Breast epithelium (tissue), 4 donors: ENCODE measurements at regions not wholly inside any gene's neighbourhood (a gene's known extent, or its start where the extent isn't known, plus 50 kb on each side); places are given as distances from the start of the nearest gene placed in this dataset.

Experiments
- DNase-seq, 2 donors: peaks; one replicate each; pipeline ENCODE4 v3.0.0-alpha.2; 2019; ENCODE audit warnings: low spot score in 2 of 2
- H3K27ac ChIP-seq, 2 donors: fragments of 200-600 bp; sonication (generic) in 1 of 2; one replicate each; pipeline ENCODE4 v1.5.1; 2016 to 2019; ENCODE audit warnings: mild to moderate bottlenecking in 1 of 2
- H3K27me3 ChIP-seq, 2 donors: fragments of 200-600 bp; sonication (generic) in 1 of 2; one replicate each; pipeline versions ENCODE4 v1.5.1 to v1.6.0; 2017 to 2019; ENCODE audit warnings: control low read depth in 1 of 2, mild to moderate bottlenecking in 1 of 2
- H3K36me3 ChIP-seq: fragments of 200-600 bp; one replicate; pipeline ENCODE4 v1.5.1; 2019
- H3K4me1 ChIP-seq, 2 donors: fragments of 200-600 bp; sonication (generic); one replicate each; pipeline ENCODE4 v1.5.1; 2016 to 2019; ENCODE audit warnings: control low read depth in 1 of 2
- H3K4me3 ChIP-seq, 3 donors: fragments of 200-600 bp; sonication (generic); 1 replicate in 2 of 3; 2 replicates in 1 of 3; pipeline ENCODE4 v1.5.1; 2016 to 2019; ENCODE audit warnings: mild to moderate bottlenecking in 3 of 3, moderate library complexity in 2 of 3
- H3K9me3 ChIP-seq, 2 donors: fragments of 200-600 bp; sonication (generic) in 1 of 2; one replicate each; pipeline ENCODE4 v1.5.1; 2016 to 2019; ENCODE audit warnings: control low read depth in 1 of 2
- POLR2A ChIP-seq: fragments of 450-650 bp; IDR thresholded peaks from one replicate; pipeline ENCODE4 v1.6.1; 2016; ENCODE audit warnings: antibody characterized with exemption, mild to moderate bottlenecking, moderate library complexity
- POLR2AphosphoS5 ChIP-seq, 3 donors: sonication (generic); formaldehyde crosslinking; IDR thresholded peaks; one replicate each; pipeline ENCODE4 v1.6.1; 2017; ENCODE audit warnings: antibody characterized with exemption in 3 of 3
- intact Hi-C: fragments of 100-400 bp; cut with DNase I; formaldehyde crosslinking; loops from one replicate; pipeline ENCODE4 v1.15.1; 2023; ENCODE audit warnings: low total_unique reads
- TF ChIP-seq, protein P1 (sequence below), 3 donors: fragments of 450-650 bp; IDR thresholded peaks; one replicate each; pipeline ENCODE4 v1.5.1; 2016 to 2017; ENCODE audit warnings: antibody characterized with exemption in 3 of 3, mild to moderate bottlenecking in 3 of 3, moderate library complexity in 3 of 3

GRCh38 chr4:135065366-135065765 is 863.8 kb upstream of the PABPC4L start:
- TF ChIP-seq, protein P1, sequence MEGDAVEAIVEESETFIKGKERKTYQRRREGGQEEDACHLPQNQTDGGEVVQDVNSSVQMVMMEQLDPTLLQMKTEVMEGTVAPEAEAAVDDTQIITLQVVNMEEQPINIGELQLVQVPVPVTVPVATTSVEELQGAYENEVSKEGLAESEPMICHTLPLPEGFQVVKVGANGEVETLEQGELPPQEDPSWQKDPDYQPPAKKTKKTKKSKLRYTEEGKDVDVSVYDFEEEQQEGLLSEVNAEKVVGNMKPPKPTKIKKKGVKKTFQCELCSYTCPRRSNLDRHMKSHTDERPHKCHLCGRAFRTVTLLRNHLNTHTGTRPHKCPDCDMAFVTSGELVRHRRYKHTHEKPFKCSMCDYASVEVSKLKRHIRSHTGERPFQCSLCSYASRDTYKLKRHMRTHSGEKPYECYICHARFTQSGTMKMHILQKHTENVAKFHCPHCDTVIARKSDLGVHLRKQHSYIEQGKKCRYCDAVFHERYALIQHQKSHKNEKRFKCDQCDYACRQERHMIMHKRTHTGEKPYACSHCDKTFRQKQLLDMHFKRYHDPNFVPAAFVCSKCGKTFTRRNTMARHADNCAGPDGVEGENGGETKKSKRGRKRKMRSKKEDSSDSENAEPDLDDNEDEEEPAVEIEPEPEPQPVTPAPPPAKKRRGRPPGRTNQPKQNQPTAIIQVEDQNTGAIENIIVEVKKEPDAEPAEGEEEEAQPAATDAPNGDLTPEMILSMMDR (IDR thresholded peaks at IDR 0.05): no peak
- TF ChIP-seq POLR2A: no peak
- TF ChIP-seq POLR2AphosphoS5 (IDR thresholded peaks at IDR 0.05): no peak
- Histone ChIP-seq H3K36me3 (no peaks in the 10 kb centered on the region), H3K4me3 (no peak overlapping the region), H3K9me3 (no peaks in the 10 kb centered on the region), H3K27me3 (no peaks in the 10 kb centered on the region), H3K27ac (no peak overlapping the region), H3K4me1 (no peaks in the 10 kb centered on the region)
- intact Hi-C loops: no loop called here
- DNase-seq: no peak

- TF ChIP-seq, protein P1 (IDR thresholded peaks at IDR 0.05): no peak
- TF ChIP-seq POLR2A: no peak
- TF ChIP-seq POLR2AphosphoS5 (IDR thresholded peaks at IDR 0.05): no peak
- DNase-seq: no peak
Measured at GRCh38 chr4:135050086-135050717, 848.6 kb upstream of the PABPC4L start.

GRCh38 chr4:135032670-135033069 is 831.1 kb upstream of the PABPC4L start:
- no peaks in the 10 kb centered on the region for H3K4me1 ChIP-seq
- intact Hi-C loops: no loop called here
- H3K9me3 ChIP-seq: no peaks in the 10 kb centered on the region
- TF ChIP-seq, protein P1 (IDR thresholded peaks at IDR 0.05): no peak
- TF ChIP-seq POLR2AphosphoS5 (IDR thresholded peaks at IDR 0.05): no peak
- TF ChIP-seq POLR2A: no peak
- no peak overlapping the region for H3K4me3 ChIP-seq
- H3K36me3 ChIP-seq: peaks cover 2% of the 10 kb centered on the region
- no peak overlapping the region for H3K27ac ChIP-seq
- H3K27me3 ChIP-seq: no peaks in the 10 kb centered on the region
- no peak for DNase-seq

More at GRCh38 chr4:135050086-135050717, 848.6 kb upstream of the PABPC4L start:
- no peaks in the 10 kb centered on the region for H3K4me1 ChIP-seq
- H3K27ac ChIP-seq: no peak overlapping the region
- no peaks in the 10 kb centered on the region for H3K27me3 ChIP-seq
- intact Hi-C loops: no loop called here
- no peaks in the 10 kb centered on the region for H3K9me3 ChIP-seq
- H3K36me3 ChIP-seq: no peaks in the 10 kb centered on the region
- H3K4me3 ChIP-seq: no peak overlapping the region

DNA sequence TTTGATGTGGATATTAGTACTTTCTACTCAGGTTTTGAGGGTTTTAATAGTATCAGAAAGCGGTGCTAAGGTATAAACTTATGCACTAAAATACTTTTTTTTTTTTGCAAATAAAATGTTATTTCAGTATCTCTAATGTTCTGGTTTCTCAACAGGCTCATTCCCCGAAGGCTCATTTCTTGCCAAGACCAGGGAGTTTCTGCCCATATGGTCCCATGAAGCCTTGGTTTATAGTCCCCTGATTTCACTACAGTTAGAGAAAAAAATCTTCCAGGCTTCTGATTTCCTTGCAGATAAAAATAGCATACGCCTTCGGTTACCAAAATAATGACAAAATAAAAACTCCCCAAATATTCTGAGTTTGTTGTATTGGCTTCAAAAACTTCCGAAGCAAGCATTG is 814.2 kb upstream of the PABPC4L start:
- no peaks in the 10 kb centered on the region for H3K36me3 ChIP-seq
- no peak for DNase-seq
- H3K27ac ChIP-seq: no peak overlapping the region
- intact Hi-C loops: no loop called here
- peaks cover 0 to 11% of the 10 kb centered on the region in 2 donors for H3K9me3 ChIP-seq
- H3K4me1 ChIP-seq: no peaks in the 10 kb centered on the region
- no peak overlapping the region for H3K4me3 ChIP-seq
- no peaks in the 10 kb centered on the region for H3K27me3 ChIP-seq
- TF ChIP-seq POLR2A: no peak
- no peak for TF ChIP-seq POLR2AphosphoS5 (IDR thresholded peaks at IDR 0.05)
- TF ChIP-seq, protein P1 (IDR thresholded peaks at IDR 0.05): no peak

DNA sequence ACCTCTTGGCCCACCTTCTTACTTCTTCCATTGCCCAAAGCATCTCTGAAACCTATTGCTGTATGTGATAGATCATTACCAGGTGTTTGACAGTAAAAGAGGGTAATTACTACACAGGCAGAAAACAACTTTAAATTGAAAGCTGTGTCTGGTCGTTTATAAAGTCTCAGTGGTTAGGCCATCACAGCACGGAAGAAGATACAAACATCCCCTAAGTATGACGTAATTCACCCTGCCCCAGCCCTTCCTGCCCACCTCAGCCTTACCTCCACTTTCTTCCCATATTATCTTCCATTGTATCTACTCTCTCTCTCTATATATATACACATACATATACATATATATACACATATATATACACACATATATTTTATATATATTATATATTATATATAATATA is 805.8 kb upstream of the PABPC4L start:
- no peaks in the 10 kb centered on the region for H3K36me3 ChIP-seq
- no peak overlapping the region for H3K4me3 ChIP-seq
- no peak for DNase-seq
- no peaks in the 10 kb centered on the region for H3K9me3 ChIP-seq
- H3K27ac ChIP-seq: no peak overlapping the region
- TF ChIP-seq POLR2AphosphoS5 (IDR thresholded peaks at IDR 0.05) (no peak), POLR2A (no peak)
- TF ChIP-seq, protein P1 (IDR thresholded peaks at IDR 0.05): no peak
- no peaks in the 10 kb centered on the region for H3K27me3 ChIP-seq
- H3K4me1 ChIP-seq: no peaks in the 10 kb centered on the region
- intact Hi-C loops: no loop called here
